Ectodermal cell (in vitro differentiated cells): ENCODE measurements at regions not wholly inside any gene's neighbourhood (a gene's known extent, or its start where the extent isn't known, plus 50 kb on each side); places are given as distances from the start of the nearest gene placed in this dataset.
"Not testable (repeated sequence)": the region's sequence is repeated elsewhere in the genome, so short reads cannot be mapped to it uniquely, and the experiment has no call there.

ENCODE experiments used
- H3K27ac ChIP-seq: 2 replicates; pipeline ENCODE4 v1.7.0; 2013; ENCODE audit warnings: mild to moderate bottlenecking, low read depth, low read length; ENCODE audit not compliant: insufficient read depth, poor library complexity, severe bottlenecking
- H3K27me3 ChIP-seq: 2 replicates; pipeline ENCODE4 v1.7.0; 2013; ENCODE audit warnings: mild to moderate bottlenecking, low read length; ENCODE audit not compliant: insufficient read depth, control insufficient read depth, poor library complexity, severe bottlenecking
- H3K36me3 ChIP-seq: one replicate; pipeline ENCODE4 v1.7.0; 2013; ENCODE audit warnings: low read length; ENCODE audit not compliant: control insufficient read depth, insufficient read depth
- H3K4me1 ChIP-seq: one replicate; pipeline ENCODE4 v1.7.0; 2013; ENCODE audit warnings: low read length; ENCODE audit not compliant: control insufficient read depth, insufficient read depth
- H3K4me3 ChIP-seq: 2 replicates; pipeline ENCODE4 v1.7.0; 2013; ENCODE audit warnings: low read depth, low read length, control low read depth; ENCODE audit not compliant: insufficient read depth
- H3K9me3 ChIP-seq: 2 replicates; pipeline ENCODE4 v1.7.0; 2013; ENCODE audit warnings: mild to moderate bottlenecking, low read length, moderate library complexity; ENCODE audit not compliant: control insufficient read depth
- WGBS, 2 experiments: methylation state at CpG; one replicate each; pipeline ENCODE4 v1.1.7; 2013; ENCODE audit warnings: missing lambda C conversion rate in 2 of 2; 5-methylcytosine and 5-hydroxymethylcytosine counted together

- not testable (repeated sequence) for H3K36me3 ChIP-seq, H3K4me3 ChIP-seq, H3K4me1 ChIP-seq, H3K27ac ChIP-seq, H3K27me3 ChIP-seq, H3K9me3 ChIP-seq
- 93% methylated on average over 22 to 27 of the region's 42 CpGs for WGBS, 2 experiments
Observed at GRCh38 chr9:65397763-65398719, 113.0 kb upstream of the FOXD4L5 start.

- not testable (repeated sequence) for H3K4me3 ChIP-seq, H3K4me1 ChIP-seq, H3K9me3 ChIP-seq, H3K36me3 ChIP-seq, H3K27ac ChIP-seq, H3K27me3 ChIP-seq
- 88% methylated on average over 20 of the region's 20 CpGs for WGBS, 2 experiments
Observed at GRCh38 chr9:65397226-65397625, 112.2 kb upstream of the FOXD4L5 start.

- not testable (repeated sequence) for H3K36me3 ChIP-seq, H3K27ac ChIP-seq, H3K4me3 ChIP-seq, H3K9me3 ChIP-seq, H3K4me1 ChIP-seq, H3K27me3 ChIP-seq
- WGBS, 2 experiments, result 75 to 87% methylated on average over 9 to 10 of the region's 10 CpGs
Observed at GRCh38 chr9:65396601-65397000, 111.6 kb upstream of the FOXD4L5 start.

DNA sequence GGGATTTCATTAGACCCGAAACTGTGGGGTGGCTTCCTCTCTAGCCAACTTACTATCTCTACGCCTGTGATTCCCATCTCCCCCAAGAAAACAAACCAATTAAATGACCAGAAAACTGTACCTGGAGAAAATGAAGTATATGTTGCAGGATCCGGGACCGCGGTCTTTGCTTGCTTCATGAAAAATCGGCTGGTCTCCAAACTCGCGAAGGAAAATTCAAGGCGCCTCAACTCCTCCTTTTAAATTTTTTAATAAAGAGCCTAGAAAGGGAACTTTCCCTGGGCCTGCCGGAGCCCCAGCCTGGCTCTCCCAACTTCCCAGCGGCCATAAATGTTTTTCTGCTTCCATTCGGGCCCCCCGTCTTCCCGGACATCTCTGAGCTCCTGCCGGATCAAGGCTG is 110.8 kb upstream of the FOXD4L5 start:
- H3K4me1 ChIP-seq, H3K4me3 ChIP-seq, H3K9me3 ChIP-seq, H3K27ac ChIP-seq, H3K27me3 ChIP-seq, H3K36me3 ChIP-seq: not testable (repeated sequence)
- WGBS, 2 experiments, result 81 to 88% methylated on average over 4 to 5 of the region's 15 CpGs

GRCh38 chr9:65395121-65395520 is 110.1 kb upstream of the FOXD4L5 start:
- H3K4me1 ChIP-seq, H3K36me3 ChIP-seq, H3K27me3 ChIP-seq, H3K9me3 ChIP-seq, H3K27ac ChIP-seq, H3K4me3 ChIP-seq: not testable (repeated sequence)
- WGBS, 2 experiments, result 91 to 92% methylated on average over 21 of the region's 25 CpGs

GRCh38 chr9:65393111-65393810 is 108.3 kb upstream of the FOXD4L5 start:
- not testable (repeated sequence) for H3K36me3 ChIP-seq, H3K9me3 ChIP-seq, H3K4me3 ChIP-seq, H3K4me1 ChIP-seq, H3K27me3 ChIP-seq, H3K27ac ChIP-seq
- 76 to 79% methylated on average over 12 of the region's 12 CpGs for WGBS, 2 experiments

DNA sequence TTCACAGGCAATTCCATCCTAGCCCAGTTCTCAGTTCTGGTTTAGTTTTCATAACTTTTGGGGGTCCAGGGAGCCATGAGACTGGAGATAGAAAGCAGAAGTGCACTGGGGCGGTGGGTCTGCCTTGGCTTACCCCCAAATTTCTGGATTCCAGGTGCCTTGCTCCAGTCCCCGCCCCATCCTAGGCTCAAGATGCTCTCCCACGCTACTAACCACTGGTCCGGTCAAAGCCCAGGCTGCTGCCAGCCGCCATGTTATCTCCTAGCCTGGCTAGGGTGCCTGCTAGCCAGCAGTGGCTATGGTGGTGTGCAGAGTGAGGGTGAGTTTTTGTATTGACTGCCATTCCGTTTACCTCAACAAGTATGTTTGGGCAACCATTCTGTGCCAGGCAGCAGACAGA is 107.6 kb upstream of the FOXD4L5 start:
- WGBS, 2 experiments, result 67 to 68% methylated on average over 1 to 3 of the region's 6 CpGs
- H3K27me3 ChIP-seq, H3K27ac ChIP-seq, H3K9me3 ChIP-seq, H3K36me3 ChIP-seq, H3K4me3 ChIP-seq, H3K4me1 ChIP-seq: not testable (repeated sequence)

GRCh38 chr9:65389710-65390109 is 104.7 kb upstream of the FOXD4L5 start:
- not testable (repeated sequence) for H3K4me1 ChIP-seq, H3K27ac ChIP-seq, H3K9me3 ChIP-seq, H3K4me3 ChIP-seq, H3K36me3 ChIP-seq, H3K27me3 ChIP-seq
- 81 to 91% methylated on average over 12 to 15 of the region's 17 CpGs for WGBS, 2 experiments

- not testable (repeated sequence) for H3K4me3 ChIP-seq, H3K4me1 ChIP-seq, H3K36me3 ChIP-seq, H3K27me3 ChIP-seq, H3K9me3 ChIP-seq, H3K27ac ChIP-seq
- WGBS, 2 experiments, result 93 to 94% methylated on average over 28 of the region's 28 CpGs
Observed at GRCh38 chr9:65389216-65389615, 104.2 kb upstream of the FOXD4L5 start.

DNA sequence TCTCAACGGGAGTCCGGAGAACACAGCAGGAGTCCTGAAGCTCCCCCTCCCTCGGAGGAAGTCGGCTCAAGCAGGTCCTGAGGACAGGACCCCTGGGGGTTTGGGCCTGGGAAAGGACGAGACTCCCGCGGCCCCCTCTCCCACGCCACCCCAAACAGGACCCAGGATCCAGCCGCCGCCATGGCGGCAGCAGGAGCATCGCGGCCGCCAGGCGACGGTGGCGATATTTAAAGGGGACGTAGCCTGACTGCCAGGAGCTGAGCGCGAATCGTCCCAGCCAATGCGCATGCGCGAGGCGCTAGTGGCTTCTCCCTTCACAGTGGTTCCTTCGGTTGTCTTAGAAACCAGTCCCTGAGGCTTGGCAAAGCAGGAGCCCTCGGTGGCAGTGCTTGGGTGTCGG is 101.7 kb upstream of the FOXD4L5 start:
- H3K36me3 ChIP-seq, H3K4me1 ChIP-seq, H3K27ac ChIP-seq, H3K27me3 ChIP-seq, H3K9me3 ChIP-seq: not testable (repeated sequence)
- H3K4me3 ChIP-seq, result peak overlapping the region; percentile 31
- 83 to 86% methylated on average over 28 of the region's 28 CpGs for WGBS, 2 experiments
